Endothelial cell of umbilical vein (primary cell): ENCODE measurements at regions not wholly inside any gene's neighbourhood (a gene's known extent, or its start where the extent isn't known, plus 50 kb on each side); places are given as distances from the start of the nearest gene placed in this dataset.

Source experiments
- BruUV-seq: library from RNA; stranded (reverse); fragments of 400-500 nt; replicated peaks from 2 replicates; lab custom pipeline; 2021; lab: Mats Ljungman, UMichigan
- CTCF ChIA-PET: fragments of 300-600, 350-600 bp; sonication (Branson Sonifier 250); formaldehyde crosslinking; loops from one replicate; lab custom pipeline; 2021; ENCODE audit warnings: antibody characterized with exemption, inconsistent platforms; lab: Charles Lee
- POLR2A ChIA-PET: fragments of 300-600, 350-600 bp; sonication (Branson Sonifier 250); formaldehyde crosslinking; loops from one replicate; lab custom pipeline; 2021; ENCODE audit warnings: antibody characterized with exemption, inconsistent platforms; lab: Charles Lee
- DNase-seq: peaks from one replicate; pipeline ENCODE4 v3.0.0-alpha.2; 2011; ENCODE audit warnings: low read depth, low spot score
- FAIRE-seq: peaks from 2 replicates; lab custom pipeline; 2011; peaks lifted over from hg19 to GRCh38; lab: Jason Lieb, UNC
- H2AFZ ChIP-seq: 2 replicates; pipeline ENCODE4 v1.6.0; 2012; ENCODE audit warnings: low read depth, low read length, control low read depth, inconsistent platforms
- H3K27ac ChIP-seq: 2 replicates; pipeline ENCODE4 v1.5.1; 2011; ENCODE audit warnings: low read depth, mild to moderate bottlenecking, control low read depth, low read length, moderate library complexity; ENCODE audit not compliant: insufficient read depth
- H3K27me3 ChIP-seq, 2 experiments: 2 replicates each; pipeline versions ENCODE4 v1.6.0 to v1.6.1; 2011; ENCODE audit warnings: low read length in 2 of 2, mixed read lengths in 1 of 2; ENCODE audit not compliant: control insufficient read depth in 2 of 2, insufficient read depth in 2 of 2
- H3K36me3 ChIP-seq, 2 experiments: 2 replicates in 1 of 2; 3 replicates in 1 of 2; pipeline ENCODE4 v1.5.1; 2011; ENCODE audit warnings: low read length in 2 of 2, mild to moderate bottlenecking in 1 of 2, moderate library complexity in 1 of 2; ENCODE audit not compliant: control insufficient read depth in 2 of 2, insufficient read depth in 2 of 2; ENCODE audit errors: extremely low read depth in 1 of 2
- H3K4me1 ChIP-seq: 3 replicates; pipeline ENCODE4 v1.5.1; 2011; ENCODE audit warnings: mild to moderate bottlenecking, low read length; ENCODE audit not compliant: control insufficient read depth, insufficient read depth; ENCODE audit errors: extremely low read depth
- H3K4me2 ChIP-seq: 2 replicates; pipeline ENCODE4 v1.6.1; 2011; ENCODE audit warnings: low read length, control low read depth, mixed read lengths; ENCODE audit not compliant: insufficient read depth
- H3K4me3 ChIP-seq, 3 experiments: fragments of 200-600 bp in 1 of 3; sonication (generic), shearing (Covaris generic) in 1 of 3; replicated peaks in 1 of 3; 2 replicates each; pipeline ENCODE4 v1.5.1; 2011 to 2016; ENCODE audit warnings: control low read depth in 3 of 3, low read length in 3 of 3, mild to moderate bottlenecking in 2 of 3, inconsistent platforms in 1 of 3, low read depth in 1 of 3, moderate library complexity in 1 of 3; ENCODE audit not compliant: insufficient read depth in 1 of 3
- H3K79me2 ChIP-seq: 2 replicates; pipeline ENCODE4 v1.6.0; 2012; ENCODE audit warnings: low read length, inconsistent platforms; ENCODE audit not compliant: control insufficient read depth, insufficient read depth
- H3K9ac ChIP-seq: replicated peaks from 2 replicates; pipeline ENCODE3; 2011; ENCODE audit warnings: low read length, control low read depth; ENCODE audit not compliant: insufficient read depth; ENCODE audit errors: extremely low read depth
- H3K9me1 ChIP-seq: replicated peaks from 3 replicates; pipeline ENCODE4 v1.6.0; 2011; ENCODE audit warnings: mild to moderate bottlenecking, low read length; ENCODE audit not compliant: control insufficient read depth, insufficient read depth; ENCODE audit errors: extremely low read depth
- H3K9me3 ChIP-seq: replicated peaks from 2 replicates; pipeline ENCODE4 v1.5.1; 2012; ENCODE audit warnings: low read length, inconsistent platforms; ENCODE audit not compliant: control insufficient read depth, insufficient read depth
- H4K20me1 ChIP-seq: replicated peaks from 2 replicates; pipeline ENCODE3; 2011; ENCODE audit warnings: mild to moderate bottlenecking, low read length; ENCODE audit not compliant: control insufficient read depth, insufficient read depth; ENCODE audit errors: extremely low read depth
- EZH2 ChIP-seq: IDR thresholded peaks from 2 replicates; pipeline ENCODE4 v1.6.1; 2012; ENCODE audit warnings: borderline replicate concordance, low read depth, mild to moderate bottlenecking, moderate library complexity, low read length, inconsistent platforms; ENCODE audit not compliant: severe bottlenecking
- FOS ChIP-seq: IDR thresholded peaks from 2 replicates; pipeline ENCODE4 v1.6.1; 2011; ENCODE audit warnings: mild to moderate bottlenecking, low read length, moderate library complexity, borderline replicate concordance; ENCODE audit not compliant: insufficient read depth
- GATA2 ChIP-seq: IDR thresholded peaks from 2 replicates; pipeline ENCODE4 v1.7.0; 2011; ENCODE audit warnings: low read depth, mild to moderate bottlenecking, moderate library complexity, mixed read lengths, low read length; ENCODE audit not compliant: insufficient read length, insufficient read depth
- JUN ChIP-seq: IDR thresholded peaks from 2 replicates; pipeline ENCODE4 v1.6.1; 2011; ENCODE audit warnings: borderline replicate concordance, low read depth; ENCODE audit not compliant: insufficient read length, insufficient read depth
- MAX ChIP-seq: IDR thresholded peaks from 2 replicates; pipeline ENCODE4 v1.6.1; 2011; ENCODE audit not compliant: insufficient read depth, insufficient read length
- MYC ChIP-seq: IDR thresholded peaks from one replicate; pipeline ENCODE4 v1.6.1; 2011; ENCODE audit warnings: mild to moderate bottlenecking, low read depth, low read length
- POLR2A ChIP-seq: IDR thresholded peaks from 2 replicates; pipeline ENCODE4 v1.6.1; 2012; ENCODE audit warnings: low read depth, mild to moderate bottlenecking, control low read depth, low read length
- POLR2AphosphoS5 ChIP-seq: IDR thresholded peaks from 2 replicates; pipeline ENCODE4 v1.6.1; 2012; ENCODE audit warnings: low read depth, mild to moderate bottlenecking, control low read depth, low read length, moderate library complexity; ENCODE audit not compliant: insufficient read depth
- dilution Hi-C: fragments of 300-500 bp; cut with MboI; formaldehyde crosslinking; loops from one replicate; pipeline ENCODE4 v1.15.0; 2019; ENCODE audit warnings: low sequenced_read_pairs; ENCODE audit not compliant: extremely low pct_ligation_motif_present
- intact Hi-C: fragments of 100-400 bp; cut with micrococcal nuclease; formaldehyde crosslinking; loops from one replicate; pipeline ENCODE4 v1.10.0; 2022
- TF ChIP-seq, protein P1 (sequence below), 2 donors: IDR thresholded peaks; 1 replicate in 1 of 2; 2 replicates in 1 of 2; pipeline ENCODE4 v1.5.1; 2011; ENCODE audit warnings: low read length in 2 of 2, mild to moderate bottlenecking in 2 of 2, moderate library complexity in 2 of 2, control low read depth in 1 of 2, inconsistent platforms in 1 of 2, low read depth in 1 of 2; ENCODE audit not compliant: insufficient read depth in 1 of 2; ENCODE audit errors: extremely low read depth in 1 of 2

DNA sequence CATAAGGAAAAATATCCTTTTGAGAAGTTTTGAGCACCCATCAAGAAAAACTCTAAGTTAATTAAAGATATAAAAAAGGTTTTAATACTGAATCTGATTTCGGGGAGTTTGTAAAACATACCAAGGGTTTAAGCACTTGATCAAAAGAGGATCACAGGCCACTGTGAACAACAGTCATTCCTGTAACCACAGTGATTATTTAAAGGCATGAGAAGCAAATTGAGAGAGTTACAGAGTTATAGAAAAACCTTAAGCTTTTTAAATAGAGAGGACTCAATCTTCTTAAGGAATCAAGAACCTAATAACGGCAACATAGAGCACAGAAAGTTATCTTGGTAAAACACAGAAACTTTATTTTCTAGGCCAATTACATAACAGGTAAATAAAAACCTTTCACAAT, 831.6 kb downstream of the C6orf118 start:
- no peak overlapping the region for H3K4me3 ChIP-seq
- FAIRE-seq: no peak
- intact Hi-C loops (no loop called here), dilution Hi-C loops (no loop called here)
- H3K27ac ChIP-seq: no peak overlapping the region
- H3K4me2 ChIP-seq: no peak overlapping the region
- H3K9ac ChIP-seq: no peak overlapping the region
- H3K9me1 ChIP-seq: no peaks in the 10 kb centered on the region
- no peaks in the 10 kb centered on the region for H4K20me1 ChIP-seq
- no peak overlapping the region for H2AFZ ChIP-seq
- no peaks in the 10 kb centered on the region for H3K4me1 ChIP-seq
- TF ChIP-seq POLR2AphosphoS5: no peak
- no peak for TF ChIP-seq POLR2A
- TF ChIP-seq FOS: no peak
- no peak for TF ChIP-seq MYC
- no peak for TF ChIP-seq EZH2
- TF ChIP-seq, protein P1, sequence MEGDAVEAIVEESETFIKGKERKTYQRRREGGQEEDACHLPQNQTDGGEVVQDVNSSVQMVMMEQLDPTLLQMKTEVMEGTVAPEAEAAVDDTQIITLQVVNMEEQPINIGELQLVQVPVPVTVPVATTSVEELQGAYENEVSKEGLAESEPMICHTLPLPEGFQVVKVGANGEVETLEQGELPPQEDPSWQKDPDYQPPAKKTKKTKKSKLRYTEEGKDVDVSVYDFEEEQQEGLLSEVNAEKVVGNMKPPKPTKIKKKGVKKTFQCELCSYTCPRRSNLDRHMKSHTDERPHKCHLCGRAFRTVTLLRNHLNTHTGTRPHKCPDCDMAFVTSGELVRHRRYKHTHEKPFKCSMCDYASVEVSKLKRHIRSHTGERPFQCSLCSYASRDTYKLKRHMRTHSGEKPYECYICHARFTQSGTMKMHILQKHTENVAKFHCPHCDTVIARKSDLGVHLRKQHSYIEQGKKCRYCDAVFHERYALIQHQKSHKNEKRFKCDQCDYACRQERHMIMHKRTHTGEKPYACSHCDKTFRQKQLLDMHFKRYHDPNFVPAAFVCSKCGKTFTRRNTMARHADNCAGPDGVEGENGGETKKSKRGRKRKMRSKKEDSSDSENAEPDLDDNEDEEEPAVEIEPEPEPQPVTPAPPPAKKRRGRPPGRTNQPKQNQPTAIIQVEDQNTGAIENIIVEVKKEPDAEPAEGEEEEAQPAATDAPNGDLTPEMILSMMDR (IDR thresholded peaks at IDR 0.05; ENCODE audit: extremely low read depth in 1 of 2, insufficient read depth in 1 of 2, low read depth in 1 of 2, low read length in 2 of 2): no peak
- TF ChIP-seq GATA2: no peak
- no peak for TF ChIP-seq MAX
- no peak for TF ChIP-seq JUN
- H3K27me3 ChIP-seq: no peaks in the 10 kb centered on the region
- no TSS peak for BruUV-seq
- no peak for DNase-seq
- ChIA-PET CTCF (no interaction called here), POLR2A (no interaction called here)
- H3K79me2 ChIP-seq: no peaks in the 10 kb centered on the region
- no peaks in the 10 kb centered on the region for H3K9me3 ChIP-seq
- no peaks in the 10 kb centered on the region for H3K36me3 ChIP-seq
